GM19463 (cell line): ENCODE measurements at regions not wholly inside any gene's neighbourhood (a gene's known extent, or its start where the extent isn't known, plus 50 kb on each side); places are given as distances from the start of the nearest gene placed in this dataset.
"Not testable (repeated sequence)": the region's sequence is repeated elsewhere in the genome, so short reads cannot be mapped to it uniquely, and the experiment has no call there.

Experiments
- ATAC-seq: cut with Tn5 transposase; IDR thresholded peaks from one replicate; pipeline ENCODE4 v1.9.1; 2021; ENCODE audit warnings: mild to moderate bottlenecking, moderate library complexity; ENCODE audit not compliant: unreplicated experiment

DNA sequence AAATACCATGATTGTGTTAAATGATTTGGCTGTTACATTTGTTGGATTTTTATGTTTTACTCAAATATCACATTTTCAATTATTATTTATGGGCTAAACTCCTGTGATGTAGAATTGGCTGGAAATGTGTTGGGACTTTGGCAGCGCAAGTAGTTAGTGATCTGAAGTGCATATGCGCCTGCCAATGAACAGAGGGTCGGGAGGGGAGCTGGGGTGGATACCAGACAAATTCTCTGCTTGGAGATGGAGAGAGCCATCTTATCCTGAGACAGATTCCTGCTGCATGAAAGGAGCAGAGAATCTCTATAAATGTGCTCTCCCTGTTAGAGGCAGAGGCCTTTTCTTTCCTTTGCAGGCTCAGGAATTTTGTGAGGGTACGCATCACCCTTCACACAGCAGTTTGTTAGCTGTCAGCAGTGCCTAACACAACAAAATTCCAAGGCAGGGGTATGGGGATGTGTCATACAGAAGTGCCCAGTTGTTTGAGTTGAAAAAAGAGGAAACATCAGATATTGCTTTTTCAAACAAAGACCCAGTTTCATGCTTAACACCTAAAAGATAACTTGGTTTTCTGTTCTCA is 489.1 kb downstream of the CSNK1G3 start:
- ATAC-seq: no peak

DNA sequence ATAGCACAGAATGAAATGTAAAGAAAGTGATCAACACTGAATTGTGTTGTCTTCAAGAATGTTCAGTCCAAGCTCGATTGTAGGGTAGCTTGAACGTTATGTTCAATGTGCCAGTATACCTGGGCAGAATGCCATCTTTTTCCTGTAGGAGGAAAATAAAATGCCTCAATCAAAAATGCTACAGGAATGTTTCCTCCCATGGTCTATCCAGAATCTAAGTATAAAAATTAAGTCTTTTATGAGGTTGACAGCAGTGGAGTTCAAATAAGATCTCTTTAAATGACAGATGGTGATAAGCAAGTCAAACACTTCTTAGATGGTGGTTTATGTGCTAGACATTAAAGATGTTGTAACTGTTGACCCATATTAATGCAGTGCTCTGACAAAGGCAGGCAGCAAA is 488.6 kb downstream of the CSNK1G3 start:
- no peak for ATAC-seq

DNA sequence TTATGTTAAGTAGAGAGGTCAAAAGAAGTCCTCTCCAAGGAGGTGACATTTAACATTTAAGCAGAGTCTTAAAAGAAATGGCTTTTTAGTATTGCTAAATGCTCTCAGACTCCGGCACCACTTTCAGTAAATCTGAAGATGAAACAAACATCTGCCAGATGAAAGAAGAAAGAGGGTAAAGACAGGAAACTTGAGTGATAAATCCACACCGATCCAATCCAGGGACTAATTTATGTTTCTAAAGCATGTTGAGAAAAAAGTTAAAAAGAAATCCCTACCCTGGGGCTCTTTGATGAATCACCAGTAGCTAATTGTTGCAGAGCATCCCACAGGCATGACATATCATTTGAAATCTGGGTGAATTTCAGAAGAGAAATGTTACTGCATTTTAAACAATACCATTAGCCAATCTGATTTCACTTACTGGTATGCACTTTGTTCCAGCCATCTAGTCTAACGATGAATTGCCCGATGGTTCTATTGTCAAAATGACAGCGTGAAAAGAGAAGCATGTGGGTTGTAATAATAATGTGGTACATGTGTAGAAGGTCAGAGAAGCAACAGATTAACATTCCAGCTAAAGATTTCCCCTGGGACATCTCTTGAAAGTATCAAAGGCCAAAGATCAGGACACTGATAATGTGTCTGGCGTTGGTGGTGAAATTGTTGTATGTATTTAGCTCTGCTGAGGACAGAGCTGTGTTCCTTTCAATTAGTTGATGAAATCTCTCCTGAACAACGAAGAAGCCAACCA is 485.7 kb downstream of the CSNK1G3 start:
- ATAC-seq: no peak

DNA sequence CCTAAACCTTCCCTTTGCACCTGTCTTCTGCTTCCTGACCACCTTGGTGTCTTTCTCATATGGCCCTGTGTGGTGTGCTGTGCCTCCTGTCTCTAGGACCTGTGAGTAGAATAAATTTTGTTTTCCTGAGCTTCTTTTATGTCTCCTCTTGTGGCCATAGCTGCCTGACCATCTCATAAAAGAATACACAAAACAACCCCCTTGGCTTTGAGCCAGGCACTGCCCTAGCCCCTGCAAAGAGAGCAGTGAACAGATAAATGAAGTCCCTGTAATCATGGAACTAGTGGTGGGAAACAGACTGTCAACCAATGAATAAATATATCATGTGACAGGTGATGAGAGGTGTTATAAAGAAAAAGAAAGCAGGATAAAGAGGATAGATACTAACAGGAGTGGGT is 485.1 kb downstream of the CSNK1G3 start:
- ATAC-seq: no peak

DNA sequence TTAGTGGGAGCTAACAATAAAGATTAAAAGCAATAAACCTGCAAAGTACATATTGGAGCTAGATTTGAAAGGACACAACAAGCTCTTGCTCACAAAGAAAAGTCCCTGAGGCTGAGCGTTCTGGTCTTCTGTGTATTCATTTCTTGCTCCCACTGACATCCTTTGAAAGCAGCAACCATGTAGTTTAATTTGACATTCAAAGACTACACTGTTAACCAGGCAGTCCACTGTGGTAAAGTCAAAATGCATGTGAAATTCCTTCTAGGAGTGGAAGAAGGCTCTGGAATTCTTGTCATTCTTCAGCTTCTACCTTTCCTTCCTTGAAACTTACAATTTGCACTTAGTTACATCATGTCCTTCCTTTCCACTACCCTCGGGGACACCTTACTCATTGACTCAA is 480.7 kb downstream of the CSNK1G3 start:
- ATAC-seq: no peak

DNA sequence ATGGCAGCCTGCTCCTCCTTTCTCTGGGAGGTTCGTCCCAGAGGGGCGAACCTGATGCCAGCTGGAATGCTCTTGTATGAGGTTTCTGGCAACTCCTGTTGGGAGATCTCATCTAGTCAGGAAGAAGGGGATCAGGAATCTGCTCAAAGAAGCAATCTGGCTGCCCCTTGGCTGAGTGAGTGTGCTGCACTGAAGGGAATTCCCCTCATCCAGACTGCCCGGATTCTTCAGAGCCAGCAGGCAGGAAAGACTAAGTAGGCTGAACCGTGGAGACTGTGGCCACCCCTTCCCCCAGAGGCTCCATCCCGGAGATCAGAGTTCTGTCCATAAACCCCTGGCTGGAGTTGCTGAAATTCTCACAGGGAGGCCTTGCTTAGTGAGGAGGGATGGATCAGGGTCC is 476.0 kb downstream of the CSNK1G3 start:
- ATAC-seq: no peak

DNA sequence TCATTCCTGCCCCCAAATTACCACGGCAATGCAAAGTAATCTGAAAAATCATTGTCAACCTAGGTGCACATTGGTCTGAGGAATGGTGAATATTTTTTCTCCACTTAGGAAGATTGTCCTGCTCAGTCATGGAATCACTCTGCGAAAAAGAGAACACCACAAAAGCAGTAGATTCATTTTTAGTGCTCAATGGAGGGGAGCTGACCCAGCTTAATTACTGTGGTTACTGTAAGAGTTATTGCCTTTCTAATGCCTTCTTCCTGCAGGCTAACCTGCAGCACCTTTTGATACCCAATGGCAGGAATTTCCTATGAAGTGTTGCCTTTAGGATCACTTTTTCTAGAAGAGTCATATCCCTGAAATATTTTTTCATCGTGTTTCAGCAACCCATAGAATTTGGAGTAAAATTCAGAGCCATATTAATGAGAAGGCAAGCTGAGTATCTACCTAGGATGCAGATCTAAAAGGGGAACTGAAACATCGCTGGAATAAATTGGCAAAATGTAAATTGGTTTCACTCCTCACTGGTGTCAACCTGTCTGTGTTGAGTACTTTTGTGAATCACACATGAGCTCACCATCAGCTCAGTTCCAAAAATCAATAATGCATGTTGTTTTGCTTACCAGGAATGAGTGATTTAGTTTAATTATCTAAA is 464.5 kb downstream of the CSNK1G3 start:
- ATAC-seq: peak; percentile 86

DNA sequence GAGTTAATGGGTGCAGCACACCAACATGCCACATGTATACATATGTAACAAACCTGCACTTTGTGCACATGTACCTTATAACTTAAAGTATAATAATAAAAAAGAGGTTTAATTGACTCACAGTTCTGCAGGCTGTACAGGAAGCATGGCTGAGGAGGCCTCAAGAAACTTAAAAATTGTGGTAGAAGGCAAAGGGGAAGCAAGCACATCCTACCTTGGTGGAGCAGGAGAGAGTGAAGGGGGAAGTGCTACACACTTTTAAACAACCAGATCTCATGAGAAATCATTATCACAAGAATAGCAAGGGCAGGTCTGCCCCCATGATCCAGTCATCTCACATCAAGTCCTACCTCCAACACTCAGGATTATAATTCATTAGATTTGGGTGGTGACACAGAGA is 463.5 kb downstream of the CSNK1G3 start:
- not testable (repeated sequence) for ATAC-seq

DNA sequence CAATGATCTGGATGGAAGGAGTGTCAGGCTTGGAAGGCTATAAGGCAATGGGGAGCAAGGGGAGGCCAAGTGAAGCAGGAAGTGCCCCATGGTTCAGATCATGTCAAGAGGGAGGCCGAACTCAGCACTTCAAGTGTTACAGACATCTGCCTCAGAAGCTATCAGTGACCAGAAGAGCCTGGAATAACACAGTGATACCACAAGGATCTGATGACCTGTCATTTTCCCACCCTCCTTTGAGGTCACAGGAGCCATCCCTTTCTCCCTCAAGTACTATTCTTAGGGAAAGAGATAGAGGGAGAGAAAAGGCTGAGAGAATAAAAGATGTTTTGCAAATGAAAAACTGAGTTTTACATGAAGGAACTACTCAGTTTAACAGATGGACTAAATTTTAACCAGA is 454.8 kb downstream of the CSNK1G3 start:
- no peak for ATAC-seq

DNA sequence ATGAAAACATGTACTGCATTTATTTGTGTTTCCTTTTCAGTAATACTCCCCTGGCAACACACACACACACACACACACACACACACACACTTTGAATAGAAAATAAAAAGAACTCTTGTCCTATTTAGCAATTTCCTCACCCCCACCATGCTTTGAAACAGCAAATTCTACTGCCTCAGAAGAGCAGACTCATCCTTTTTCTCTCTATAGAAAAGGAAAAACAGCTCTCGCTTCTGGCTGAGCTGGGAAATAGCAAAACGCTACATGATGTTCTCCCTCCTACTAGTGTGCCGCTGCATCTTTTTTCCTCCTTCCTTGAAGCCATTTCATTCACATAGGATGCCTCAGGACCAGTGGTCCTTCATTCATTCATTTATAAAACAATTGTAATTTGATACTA is 453.6 kb downstream of the CSNK1G3 start:
- ATAC-seq: no peak

DNA sequence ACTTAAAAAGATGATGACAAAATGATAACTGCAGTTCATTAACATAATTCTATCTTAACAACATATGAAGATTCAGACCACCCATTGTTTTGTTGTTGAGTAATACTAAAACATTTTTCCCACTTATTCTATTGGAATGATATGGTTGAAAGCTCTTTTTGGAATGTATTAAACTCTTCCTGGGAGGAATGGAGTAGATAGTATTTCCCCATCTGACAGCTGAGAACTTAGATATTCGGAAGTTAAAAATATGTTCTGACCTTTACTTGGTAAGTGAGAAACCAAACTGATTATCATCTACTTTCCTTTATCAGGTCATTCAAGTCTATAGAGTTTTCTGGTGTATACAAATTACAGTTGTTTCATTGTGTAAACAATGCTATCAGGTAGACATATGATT is 452.9 kb downstream of the CSNK1G3 start:
- ATAC-seq: no peak

DNA sequence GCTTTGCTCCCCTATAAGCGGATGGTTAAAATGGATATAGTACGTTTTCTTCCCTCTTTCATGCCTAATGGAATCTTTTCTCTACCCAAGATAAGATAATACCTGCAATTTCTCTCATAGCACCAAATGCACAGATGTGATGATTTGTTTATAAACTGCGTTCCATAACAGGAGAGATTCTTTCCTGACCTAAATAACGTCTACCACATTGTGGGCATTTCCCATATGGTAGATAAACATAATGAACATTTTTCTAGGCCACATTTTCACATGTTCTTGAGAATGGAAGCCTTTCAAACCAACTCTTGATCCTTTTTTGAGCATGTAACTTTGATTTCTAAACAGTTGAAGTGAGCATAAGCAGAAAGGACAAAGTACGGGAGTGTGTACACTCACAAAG is 448.5 kb downstream of the CSNK1G3 start:
- no peak for ATAC-seq

DNA sequence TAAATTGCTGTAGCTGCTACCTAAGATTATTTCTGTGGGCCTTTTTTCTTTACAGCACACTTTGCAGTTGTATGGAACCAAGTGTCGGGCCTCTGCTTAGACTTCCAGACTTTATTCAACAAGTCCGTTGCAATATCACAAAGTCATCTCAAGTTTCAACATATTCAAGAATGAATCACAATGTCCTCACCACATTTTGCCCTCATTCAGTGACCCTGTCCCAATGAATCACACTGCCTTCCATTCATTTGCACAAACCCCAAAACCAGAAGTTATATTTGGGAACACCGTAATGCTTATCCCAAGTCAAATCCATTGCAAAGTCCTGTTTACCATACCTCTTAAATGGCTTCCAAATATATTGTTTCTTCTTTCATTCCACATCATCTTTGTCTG is 439.6 kb downstream of the CSNK1G3 start:
- no peak for ATAC-seq

DNA sequence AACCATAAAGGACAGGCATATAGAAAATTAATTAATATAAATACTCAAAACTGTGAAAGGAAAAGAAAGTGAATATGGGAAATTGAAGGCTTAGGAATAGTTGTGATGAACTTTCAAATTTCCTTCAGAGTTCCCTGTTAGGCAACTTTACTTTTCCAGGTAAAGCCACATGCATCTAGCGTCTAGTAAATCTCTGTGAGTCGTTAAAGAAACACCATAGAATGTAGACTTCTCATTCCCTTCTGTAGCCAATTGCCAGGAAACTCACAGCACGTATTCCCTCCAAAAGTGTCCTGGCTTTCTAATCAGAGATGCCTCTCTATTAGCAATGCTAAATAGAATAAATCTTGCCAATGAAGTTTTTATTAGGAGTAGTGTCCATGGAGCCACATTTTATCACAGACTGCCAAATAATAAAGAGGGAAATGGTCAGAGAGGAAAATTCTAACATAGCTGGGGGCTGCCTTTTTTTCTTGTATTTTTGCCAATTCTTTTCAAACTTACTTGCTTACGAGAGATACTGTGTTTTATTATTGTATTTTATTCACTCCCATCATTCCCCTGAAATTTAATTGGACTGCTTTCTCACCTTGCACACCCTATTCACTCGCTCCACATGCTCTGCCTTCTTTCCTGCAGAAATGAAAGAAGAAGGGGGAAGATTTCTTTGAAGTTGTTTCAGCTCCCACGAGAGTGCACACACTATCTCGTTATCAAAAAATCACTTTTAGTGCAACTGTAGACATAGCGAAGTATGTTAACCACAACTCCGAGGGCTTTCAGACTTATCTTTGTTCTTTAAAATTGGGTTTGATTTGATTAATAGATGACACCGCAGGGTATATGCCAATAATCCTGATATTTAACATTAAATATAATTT is 439.0 kb downstream of the CSNK1G3 start:
- no peak for ATAC-seq

DNA sequence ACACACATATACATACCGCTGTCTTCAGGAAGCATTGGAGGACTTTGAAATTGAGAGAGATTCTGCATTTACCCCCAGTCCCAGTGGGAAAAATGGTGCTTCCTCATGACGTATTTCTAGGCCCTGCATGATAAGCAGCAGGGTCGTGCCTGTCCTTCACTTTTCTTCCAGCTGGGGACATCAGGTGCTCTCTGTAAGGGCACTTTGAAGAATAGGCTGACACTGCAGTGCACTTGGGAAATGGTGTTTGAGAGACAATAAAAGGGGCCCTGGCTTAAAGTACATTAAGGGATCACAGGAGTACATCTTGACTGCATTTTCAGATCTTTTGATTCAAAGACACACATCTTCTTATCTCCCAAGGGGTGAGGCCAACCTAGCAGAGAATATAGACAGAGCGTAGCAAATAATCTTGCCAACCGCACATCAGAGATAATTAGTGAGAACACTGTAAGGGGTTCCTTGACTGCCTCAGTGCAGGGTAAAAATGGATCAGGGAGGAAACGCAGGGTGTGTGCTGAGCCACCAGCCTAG is 437.9 kb downstream of the CSNK1G3 start:
- ATAC-seq: no peak

DNA sequence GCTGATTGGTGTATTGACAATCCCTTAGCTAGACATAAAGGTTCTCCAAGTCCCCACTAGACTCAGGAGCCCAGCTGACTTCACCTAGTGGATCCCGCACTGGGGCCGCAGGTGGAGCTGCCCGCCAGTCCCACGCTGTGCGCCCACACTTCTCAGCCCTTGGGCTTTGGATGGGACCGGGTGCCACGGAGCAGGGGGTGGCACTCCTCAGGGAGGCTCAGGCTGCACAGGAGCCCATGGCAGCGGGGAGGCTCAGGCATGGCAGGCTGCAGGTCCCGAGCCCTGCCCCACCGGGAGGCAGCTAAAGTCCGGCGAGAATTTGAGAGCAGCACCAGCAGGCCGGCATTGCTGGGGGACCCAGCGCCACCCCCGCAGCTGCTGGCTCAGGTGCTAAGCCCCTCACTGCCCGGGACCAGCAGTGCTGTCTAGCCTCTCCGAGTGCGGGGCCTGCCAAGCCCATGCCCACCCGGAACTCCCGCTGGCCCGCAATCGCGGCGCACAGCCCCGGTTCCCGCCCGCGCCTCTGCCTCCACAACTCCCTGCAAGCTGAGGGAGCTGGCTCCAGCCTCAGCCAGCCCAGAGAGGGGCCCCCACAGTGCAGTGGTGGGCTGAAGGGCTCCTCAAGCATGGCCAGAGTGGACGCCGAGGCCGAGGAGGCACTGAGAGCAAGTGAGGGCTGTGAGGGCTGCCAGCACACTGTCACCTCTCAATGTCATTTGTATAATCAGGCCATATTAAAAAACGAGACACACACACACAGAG is 437.2 kb downstream of the CSNK1G3 start:
- no peak for ATAC-seq

DNA sequence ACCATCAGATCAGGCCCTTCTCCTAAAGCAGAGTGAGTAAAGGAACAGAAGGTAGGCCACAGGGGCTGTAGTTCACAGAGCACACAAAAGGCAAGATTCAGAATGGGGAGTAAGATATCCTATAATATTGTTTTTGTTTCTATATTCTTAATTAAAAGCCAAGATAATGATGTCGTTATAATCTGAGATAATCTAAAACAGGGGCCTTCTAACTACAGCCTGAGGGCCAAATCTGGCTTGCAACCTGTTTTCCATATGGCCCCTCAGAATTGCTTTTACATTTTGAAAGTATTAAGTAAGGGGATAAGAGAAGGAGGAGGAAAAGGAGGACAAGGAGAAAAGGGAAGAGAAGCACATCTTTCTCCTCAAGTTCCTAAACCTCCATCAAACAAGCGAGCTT is 435.8 kb downstream of the CSNK1G3 start:
- ATAC-seq: no peak

DNA sequence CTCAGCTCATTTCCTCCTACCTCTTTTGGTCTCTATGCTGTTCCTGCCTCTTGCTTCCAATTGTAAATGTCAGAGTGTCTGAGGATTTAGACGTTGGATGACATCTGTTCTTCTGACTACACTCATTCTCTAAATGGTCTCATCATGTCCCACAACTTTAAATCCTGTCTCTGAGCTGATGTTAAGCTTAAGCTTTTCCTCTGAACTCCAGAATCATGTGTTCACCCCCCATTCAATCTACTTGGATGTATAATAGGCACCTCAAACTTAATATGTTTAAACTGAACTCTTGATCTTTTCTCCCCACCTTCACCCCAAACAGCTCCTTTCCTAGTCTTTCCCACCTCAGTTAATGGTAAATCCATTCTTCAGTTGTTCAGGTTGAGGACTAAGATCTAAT is 433.6 kb downstream of the CSNK1G3 start:
- no peak for ATAC-seq

DNA sequence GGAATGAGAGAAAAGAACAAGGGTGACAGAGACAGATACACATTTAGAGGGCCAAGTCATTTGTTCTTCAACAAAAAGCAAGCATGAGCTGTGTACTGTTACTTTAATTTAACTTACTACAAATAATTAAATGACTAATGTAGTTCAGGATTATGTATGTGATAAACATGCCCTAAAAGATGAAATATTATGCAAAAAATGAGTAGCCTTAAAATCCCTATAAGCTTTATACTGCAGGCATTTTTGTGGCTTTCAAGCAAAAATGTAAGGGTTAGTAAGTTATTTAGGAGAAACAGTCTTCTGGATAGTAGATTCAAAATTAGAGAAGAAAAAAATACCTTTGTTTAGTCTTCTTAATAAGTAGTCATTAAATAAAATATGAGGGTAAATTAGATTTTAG is 431.2 kb downstream of the CSNK1G3 start:
- no peak for ATAC-seq

DNA sequence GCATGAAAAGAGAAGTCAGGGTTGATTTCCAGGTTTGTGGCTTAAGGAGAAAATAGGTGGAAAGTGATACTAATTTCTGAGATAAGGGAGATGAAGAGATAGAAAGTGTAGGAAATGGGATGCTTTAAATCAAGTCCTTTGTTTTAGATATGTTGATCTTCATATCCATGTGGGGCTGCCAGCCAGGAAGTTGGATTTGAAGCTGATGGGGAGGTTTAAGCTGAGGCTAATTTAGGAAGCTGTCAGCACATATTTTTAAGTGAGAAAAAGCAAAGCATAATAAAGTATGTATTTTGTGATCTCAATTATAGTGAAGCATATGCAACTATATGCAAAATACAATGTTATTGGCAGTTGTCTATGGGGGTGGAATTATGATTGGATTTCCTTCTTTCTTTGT is 428.4 kb downstream of the CSNK1G3 start:
- ATAC-seq: no peak
